HL-60 (cell line): ENCODE measurements at regions not wholly inside any gene's neighbourhood (a gene's known extent, or its start where the extent isn't known, plus 50 kb on each side); places are given as distances from the start of the nearest gene placed in this dataset.

Source experiments
- DNase-seq, 2 experiments: peaks; one replicate each; pipeline ENCODE4 v3.0.0-alpha.2; 2010 to 2020; ENCODE audit warnings: low read depth in 1 of 2, low spot score in 1 of 2
- H3K27ac ChIP-seq: fragments of 250-450 bp; sonication (Bioruptor Pico); replicated peaks from 2 replicates; pipeline ENCODE4 v1.5.1; 2020; ENCODE audit warnings: mild to moderate bottlenecking, moderate library complexity
- H3K27me3 ChIP-seq: fragments of 250-450 bp; sonication (Bioruptor Pico); 2 replicates; pipeline ENCODE4 v1.5.1; 2021; ENCODE audit warnings: mild to moderate bottlenecking, moderate library complexity; ENCODE audit not compliant: insufficient read depth, poor library complexity, severe bottlenecking
- H3K4me3 ChIP-seq: replicated peaks from 2 replicates; pipeline ENCODE4 v1.5.1; 2011; ENCODE audit warnings: mild to moderate bottlenecking, control low read depth, low read length; ENCODE audit not compliant: insufficient read depth
- GABPA ChIP-seq: IDR thresholded peaks from 2 replicates; pipeline ENCODE4 v1.6.1; 2012; ENCODE audit warnings: low read depth
- POLR2AphosphoS5 ChIP-seq: IDR thresholded peaks from 2 replicates; pipeline ENCODE4 v1.6.1; 2012; ENCODE audit warnings: low read depth
- REST ChIP-seq: IDR thresholded peaks from 2 replicates; pipeline ENCODE4 v1.6.1; 2012; ENCODE audit warnings: low read depth; ENCODE audit not compliant: insufficient replicate concordance
- SPI1 ChIP-seq: IDR thresholded peaks from 2 replicates; pipeline ENCODE4 v1.6.1; 2012; ENCODE audit warnings: low read depth, mild to moderate bottlenecking, borderline replicate concordance
- TF ChIP-seq, protein P1 (sequence below): IDR thresholded peaks from one replicate; pipeline ENCODE4 v1.5.1; 2011; ENCODE audit warnings: low read length, control low read depth, inconsistent platforms; ENCODE audit not compliant: insufficient read depth

- peaks cover 6% of the 10 kb centered on the region for H3K27me3 ChIP-seq
- DNase-seq, result no peak
- TF ChIP-seq, protein P1, sequence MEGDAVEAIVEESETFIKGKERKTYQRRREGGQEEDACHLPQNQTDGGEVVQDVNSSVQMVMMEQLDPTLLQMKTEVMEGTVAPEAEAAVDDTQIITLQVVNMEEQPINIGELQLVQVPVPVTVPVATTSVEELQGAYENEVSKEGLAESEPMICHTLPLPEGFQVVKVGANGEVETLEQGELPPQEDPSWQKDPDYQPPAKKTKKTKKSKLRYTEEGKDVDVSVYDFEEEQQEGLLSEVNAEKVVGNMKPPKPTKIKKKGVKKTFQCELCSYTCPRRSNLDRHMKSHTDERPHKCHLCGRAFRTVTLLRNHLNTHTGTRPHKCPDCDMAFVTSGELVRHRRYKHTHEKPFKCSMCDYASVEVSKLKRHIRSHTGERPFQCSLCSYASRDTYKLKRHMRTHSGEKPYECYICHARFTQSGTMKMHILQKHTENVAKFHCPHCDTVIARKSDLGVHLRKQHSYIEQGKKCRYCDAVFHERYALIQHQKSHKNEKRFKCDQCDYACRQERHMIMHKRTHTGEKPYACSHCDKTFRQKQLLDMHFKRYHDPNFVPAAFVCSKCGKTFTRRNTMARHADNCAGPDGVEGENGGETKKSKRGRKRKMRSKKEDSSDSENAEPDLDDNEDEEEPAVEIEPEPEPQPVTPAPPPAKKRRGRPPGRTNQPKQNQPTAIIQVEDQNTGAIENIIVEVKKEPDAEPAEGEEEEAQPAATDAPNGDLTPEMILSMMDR, result no peak
- TF ChIP-seq REST, result no peak
- TF ChIP-seq GABPA, result no peak
- no peak for TF ChIP-seq SPI1
- TF ChIP-seq POLR2AphosphoS5, result no peak
- H3K4me3 ChIP-seq, result no peak overlapping the region
- no peak overlapping the region for H3K27ac ChIP-seq
These were observed 115.7 kb downstream of the OGFRL1 start for GRCh38 chr6:71404145-71404966.

DNA sequence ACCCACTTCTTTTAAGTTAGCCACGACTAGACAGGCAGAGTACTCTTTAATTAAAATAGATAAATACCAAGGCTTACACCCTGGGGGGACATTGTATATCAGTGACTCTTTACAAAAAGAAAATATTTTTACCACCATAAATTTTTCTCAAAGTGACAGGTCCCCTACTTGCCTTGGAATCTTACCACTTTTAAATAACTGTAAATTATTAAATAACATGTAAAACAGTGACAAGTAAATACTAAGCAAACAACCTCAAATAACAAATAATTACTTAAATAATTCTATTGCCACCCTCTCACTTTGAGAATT lies 116.3 kb downstream of the OGFRL1 start:
- no peak for DNase-seq
- TF ChIP-seq GABPA (no peak), SPI1 (no peak), POLR2AphosphoS5 (no peak), REST (no peak)
- TF ChIP-seq, protein P1, result no peak
- Histone ChIP-seq H3K4me3 (no peak overlapping the region), H3K27ac (no peak overlapping the region), H3K27me3 (peaks cover 6% of the 10 kb centered on the region)

- peaks cover 3% of the 10 kb centered on the region for H3K27me3 ChIP-seq
- no peak overlapping the region for H3K4me3 ChIP-seq
- TF ChIP-seq GABPA, result no peak
- no peak for TF ChIP-seq POLR2AphosphoS5
- TF ChIP-seq SPI1, result no peak
- TF ChIP-seq REST, result no peak
- TF ChIP-seq, protein P1, result no peak
- DNase-seq, result no peak
- no peak overlapping the region for H3K27ac ChIP-seq
These were observed 116.8 kb downstream of the OGFRL1 start for GRCh38 chr6:71405416-71405815.
